ENCODE measurements at regions not wholly inside any gene's neighbourhood (a gene's known extent, or its start where the extent isn't known, plus 50 kb on each side); places are given as distances from the start of the nearest gene placed in this dataset.

DNA sequence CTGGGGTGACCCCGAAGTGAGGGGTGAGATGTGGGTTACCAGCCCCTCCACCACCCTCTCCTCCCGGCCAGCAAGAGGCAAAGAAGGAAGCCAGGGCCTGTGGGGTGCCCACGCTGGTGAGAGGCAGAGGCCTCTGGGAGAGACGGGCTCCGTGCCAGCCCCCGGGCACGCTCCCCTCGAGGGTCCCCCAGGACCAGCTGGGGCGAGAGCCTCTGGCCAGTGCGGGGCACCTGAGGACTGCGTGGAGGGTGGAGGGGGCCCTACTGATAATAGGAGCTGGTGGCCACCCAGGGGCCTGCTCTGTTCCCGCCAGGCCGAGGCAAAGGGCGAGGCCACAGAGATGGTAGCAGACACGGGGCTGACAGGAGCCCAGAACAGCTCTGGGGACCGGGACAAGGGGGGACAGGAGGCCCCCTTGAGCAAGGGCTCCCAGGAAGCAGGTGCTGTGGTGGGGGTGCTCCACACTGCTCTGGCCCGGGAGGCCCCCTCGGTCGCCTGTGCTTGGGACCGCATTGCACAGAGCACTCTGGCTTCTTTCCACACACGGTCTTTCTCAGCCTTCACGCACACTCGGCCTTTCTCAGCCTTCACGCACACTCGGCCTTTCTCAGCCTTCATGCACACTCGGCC, 226.9 kb downstream of the TTLL2 start:
- TF ChIP-seq, protein P1, sequence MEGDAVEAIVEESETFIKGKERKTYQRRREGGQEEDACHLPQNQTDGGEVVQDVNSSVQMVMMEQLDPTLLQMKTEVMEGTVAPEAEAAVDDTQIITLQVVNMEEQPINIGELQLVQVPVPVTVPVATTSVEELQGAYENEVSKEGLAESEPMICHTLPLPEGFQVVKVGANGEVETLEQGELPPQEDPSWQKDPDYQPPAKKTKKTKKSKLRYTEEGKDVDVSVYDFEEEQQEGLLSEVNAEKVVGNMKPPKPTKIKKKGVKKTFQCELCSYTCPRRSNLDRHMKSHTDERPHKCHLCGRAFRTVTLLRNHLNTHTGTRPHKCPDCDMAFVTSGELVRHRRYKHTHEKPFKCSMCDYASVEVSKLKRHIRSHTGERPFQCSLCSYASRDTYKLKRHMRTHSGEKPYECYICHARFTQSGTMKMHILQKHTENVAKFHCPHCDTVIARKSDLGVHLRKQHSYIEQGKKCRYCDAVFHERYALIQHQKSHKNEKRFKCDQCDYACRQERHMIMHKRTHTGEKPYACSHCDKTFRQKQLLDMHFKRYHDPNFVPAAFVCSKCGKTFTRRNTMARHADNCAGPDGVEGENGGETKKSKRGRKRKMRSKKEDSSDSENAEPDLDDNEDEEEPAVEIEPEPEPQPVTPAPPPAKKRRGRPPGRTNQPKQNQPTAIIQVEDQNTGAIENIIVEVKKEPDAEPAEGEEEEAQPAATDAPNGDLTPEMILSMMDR (IDR thresholded peaks at IDR 0.05 in 4 of 5, conservative IDR thresholded peaks at IDR 0.05 in 1 of 5), result no peak
- no peak for TF ChIP-seq POLR2A (IDR thresholded peaks at IDR 0.05)
